Keratinocyte (primary cell): ENCODE measurements at regions not wholly inside any gene's neighbourhood (a gene's known extent, or its start where the extent isn't known, plus 50 kb on each side); places are given as distances from the start of the nearest gene placed in this dataset.

ENCODE experiments used
- CTCF ChIP-seq, 3 experiments: IDR thresholded peaks in 1 of 3; conservative IDR thresholded peaks in 1 of 3; optimal IDR thresholded peaks in 1 of 3; 2 replicates in 2 of 3; 3 replicates in 1 of 3; pipeline versions ENCODE3 to v1.5.1; 2011; ENCODE audit warnings: low read length in 3 of 3, mild to moderate bottlenecking in 3 of 3, moderate library complexity in 2 of 3, control low read depth in 1 of 3, inconsistent platforms in 1 of 3; ENCODE audit not compliant: insufficient read depth in 2 of 3; ENCODE audit errors: extremely low read depth in 1 of 3
- EZH2 ChIP-seq: IDR thresholded peaks from one replicate; pipeline ENCODE4 v1.6.1; 2012; ENCODE audit warnings: inconsistent platforms, mild to moderate bottlenecking, low read length, moderate library complexity

DNA sequence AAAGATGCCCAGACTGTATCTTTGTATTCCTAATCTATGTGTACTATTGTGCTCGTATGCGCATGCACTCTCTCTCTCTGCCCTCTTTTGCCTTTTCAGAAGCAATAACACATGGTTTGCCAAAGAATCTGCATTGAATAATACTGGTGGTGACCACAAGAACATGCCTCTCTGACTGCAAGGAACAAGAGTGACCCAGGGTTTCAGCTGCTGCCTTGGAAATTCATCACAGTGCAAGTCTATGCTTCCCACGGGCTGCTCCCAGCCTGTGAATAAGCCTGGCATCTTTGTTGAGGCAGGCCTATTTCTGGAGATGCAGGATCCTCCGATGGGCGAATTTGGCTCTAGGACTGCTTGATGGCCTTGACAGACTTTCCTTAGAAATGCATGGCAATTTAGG is 689.4 kb upstream of the FANCL start:
- no peak for TF ChIP-seq CTCF (optimal IDR thresholded peaks at IDR 0.05 in 1 of 3, IDR thresholded peaks at IDR 0.05 in 1 of 3, conservative IDR thresholded peaks at IDR 0.05 in 1 of 3; ENCODE audit: extremely low read depth in 1 of 3, insufficient read depth in 2 of 3, low read length in 3 of 3)
- no peak for TF ChIP-seq EZH2
